Prostate gland (tissue), 2 donors: ENCODE measurements at regions not wholly inside any gene's neighbourhood (a gene's known extent, or its start where the extent isn't known, plus 50 kb on each side); places are given as distances from the start of the nearest gene placed in this dataset.

Experiments
- DNase-seq: peaks from one replicate; pipeline ENCODE4 v3.0.0-alpha.2; 2019; ENCODE audit warnings: low spot score
- H3K27ac ChIP-seq, 2 donors: fragments of 200-600 bp; sonication (generic); 2 replicates each; pipeline ENCODE4 v1.5.1; 2017 to 2019
- H3K27me3 ChIP-seq: fragments of 200-600 bp; sonication (generic); replicated peaks from 2 replicates; pipeline ENCODE4 v1.5.1; 2019; ENCODE audit not compliant: insufficient read depth
- H3K36me3 ChIP-seq, 2 donors: fragments of 200-600 bp; sonication (generic); 1 replicate in 1 of 2; 2 replicates in 1 of 2; pipeline versions ENCODE4 v1.5.1 to v1.8.1; 2017 to 2019
- H3K4me1 ChIP-seq: fragments of 200-600 bp; sonication (generic); replicated peaks from 2 replicates; pipeline ENCODE4 v1.5.1; 2019
- H3K4me3 ChIP-seq, 2 donors: fragments of 200-600 bp; sonication (generic); 2 replicates each; pipeline ENCODE4 v1.5.1; 2017 to 2019
- H3K9me3 ChIP-seq: fragments of 200-600 bp; sonication (generic); 2 replicates; pipeline ENCODE4 v1.5.1; 2017
- POLR2A ChIP-seq: fragments of 450-650 bp; IDR thresholded peaks from one replicate; pipeline ENCODE4 v1.6.1; 2016; ENCODE audit warnings: antibody characterized with exemption, mild to moderate bottlenecking
- POLR2AphosphoS5 ChIP-seq: sonication (generic); formaldehyde crosslinking; IDR thresholded peaks from one replicate; pipeline ENCODE4 v1.6.1; 2017; ENCODE audit warnings: antibody characterized with exemption
- WGBS: methylation state at CpG from one replicate; pipeline ENCODE4 v1.1.5; 2018; 5-methylcytosine and 5-hydroxymethylcytosine counted together
- intact Hi-C: fragments of 100-400 bp; cut with DNase I; formaldehyde crosslinking; loops from one replicate; pipeline ENCODE4 v1.14.2; 2022
- TF ChIP-seq, protein P1 (sequence below), 4 experiments: fragments of 200-600 bp in 2 of 4; fragments of 450-650 bp in 2 of 4; sonication (generic) in 2 of 4; IDR thresholded peaks; 1 replicate in 3 of 4; 2 replicates in 1 of 4; pipeline ENCODE4 v1.5.1; 2016 to 2019; ENCODE audit warnings: antibody characterized with exemption in 4 of 4, mild to moderate bottlenecking in 2 of 4, moderate library complexity in 2 of 4

DNA sequence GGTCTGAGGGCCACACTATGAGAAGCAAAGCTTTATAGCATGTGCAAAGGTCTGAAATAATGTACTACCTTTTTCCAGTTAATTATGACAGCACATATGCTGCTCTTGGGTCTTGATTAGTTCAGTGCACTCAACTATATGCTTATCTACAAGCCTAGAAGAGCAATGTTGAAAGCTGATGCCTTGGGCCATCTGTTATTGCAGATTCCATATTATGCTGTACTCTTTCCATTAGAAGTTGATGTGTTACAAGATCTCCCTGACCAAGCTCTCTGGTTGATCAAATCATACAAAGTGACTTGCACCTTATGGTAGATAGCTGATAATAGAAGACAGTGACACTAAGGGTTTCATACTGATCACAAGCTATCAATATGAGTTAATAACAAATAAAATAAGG lies 327.3 kb downstream of the FRK start:
- Histone ChIP-seq H3K27ac (no peak overlapping the region), H3K36me3 (no peaks in the 10 kb centered on the region), H3K4me1 (no peaks in the 10 kb centered on the region), H3K27me3 (no peaks in the 10 kb centered on the region), H3K9me3 (no peaks in the 10 kb centered on the region), H3K4me3 (no peak overlapping the region)
- no peak for DNase-seq
- TF ChIP-seq, protein P1, sequence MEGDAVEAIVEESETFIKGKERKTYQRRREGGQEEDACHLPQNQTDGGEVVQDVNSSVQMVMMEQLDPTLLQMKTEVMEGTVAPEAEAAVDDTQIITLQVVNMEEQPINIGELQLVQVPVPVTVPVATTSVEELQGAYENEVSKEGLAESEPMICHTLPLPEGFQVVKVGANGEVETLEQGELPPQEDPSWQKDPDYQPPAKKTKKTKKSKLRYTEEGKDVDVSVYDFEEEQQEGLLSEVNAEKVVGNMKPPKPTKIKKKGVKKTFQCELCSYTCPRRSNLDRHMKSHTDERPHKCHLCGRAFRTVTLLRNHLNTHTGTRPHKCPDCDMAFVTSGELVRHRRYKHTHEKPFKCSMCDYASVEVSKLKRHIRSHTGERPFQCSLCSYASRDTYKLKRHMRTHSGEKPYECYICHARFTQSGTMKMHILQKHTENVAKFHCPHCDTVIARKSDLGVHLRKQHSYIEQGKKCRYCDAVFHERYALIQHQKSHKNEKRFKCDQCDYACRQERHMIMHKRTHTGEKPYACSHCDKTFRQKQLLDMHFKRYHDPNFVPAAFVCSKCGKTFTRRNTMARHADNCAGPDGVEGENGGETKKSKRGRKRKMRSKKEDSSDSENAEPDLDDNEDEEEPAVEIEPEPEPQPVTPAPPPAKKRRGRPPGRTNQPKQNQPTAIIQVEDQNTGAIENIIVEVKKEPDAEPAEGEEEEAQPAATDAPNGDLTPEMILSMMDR (IDR thresholded peaks at IDR 0.05), result no peak
- TF ChIP-seq POLR2A, result no peak
- TF ChIP-seq POLR2AphosphoS5, result no peak
- intact Hi-C loops, result no loop called here

DNA sequence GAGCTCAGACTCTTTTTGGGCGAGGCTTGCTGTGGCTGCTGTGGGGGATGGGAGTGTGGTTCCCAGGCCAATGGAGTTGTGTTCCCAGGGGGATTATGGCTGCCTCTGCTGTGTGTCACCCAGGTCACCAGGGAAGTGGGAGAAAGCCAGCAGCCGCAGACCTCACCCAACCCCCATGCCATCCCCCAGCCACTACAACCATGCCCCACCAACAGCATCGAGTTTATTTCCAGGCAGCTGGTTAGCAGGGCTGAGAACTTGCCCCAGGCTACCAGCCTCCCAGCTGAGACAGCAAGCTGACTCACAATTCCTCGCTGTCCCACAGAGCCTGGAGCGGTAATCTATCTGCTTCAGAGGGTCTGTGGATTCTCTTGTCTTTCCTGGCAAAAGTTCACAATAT lies 331.7 kb downstream of the FRK start:
- no peak for DNase-seq
- H3K27me3 ChIP-seq, result no peaks in the 10 kb centered on the region
- no peak for TF ChIP-seq POLR2A
- TF ChIP-seq, protein P1 (IDR thresholded peaks at IDR 0.05), result no peak
- TF ChIP-seq POLR2AphosphoS5, result no peak
- no peaks in the 10 kb centered on the region for H3K9me3 ChIP-seq
- 86% methylated on average over 5 of the region's 5 CpGs for WGBS
- no peaks in the 10 kb centered on the region for H3K4me1 ChIP-seq
- intact Hi-C loops, result no loop called here
- no peak overlapping the region for H3K4me3 ChIP-seq
- H3K36me3 ChIP-seq, result no peaks in the 10 kb centered on the region
- H3K27ac ChIP-seq, result no peak overlapping the region

DNA sequence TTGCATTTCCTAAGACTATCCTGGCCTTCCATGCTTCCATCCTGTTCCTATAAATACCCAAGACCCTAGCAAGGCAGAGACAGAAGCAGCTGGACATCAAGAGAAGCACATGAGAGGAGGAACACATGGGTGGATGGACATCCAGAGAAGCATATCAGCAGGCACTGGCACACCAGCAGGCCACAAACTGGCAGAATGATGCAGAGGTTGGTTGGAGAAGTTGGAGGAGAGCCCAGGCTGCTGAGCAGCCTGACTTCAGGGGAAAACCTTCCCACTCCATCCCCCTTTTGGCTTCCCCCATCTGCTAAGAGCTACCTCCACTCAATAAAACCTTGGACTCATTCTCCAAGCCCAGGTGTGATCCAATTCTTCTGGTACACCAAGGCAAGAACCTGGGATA lies 332.5 kb downstream of the FRK start:
- Histone ChIP-seq H3K4me1 (no peaks in the 10 kb centered on the region), H3K27ac (no peak overlapping the region), H3K27me3 (no peaks in the 10 kb centered on the region), H3K4me3 (no peak overlapping the region), H3K36me3 (no peaks in the 10 kb centered on the region), H3K9me3 (no peaks in the 10 kb centered on the region)
- intact Hi-C loops, result no loop called here
- no peak for TF ChIP-seq POLR2AphosphoS5
- TF ChIP-seq, protein P1 (IDR thresholded peaks at IDR 0.05), result no peak
- TF ChIP-seq POLR2A, result no peak
- DNase-seq, result no peak

DNA sequence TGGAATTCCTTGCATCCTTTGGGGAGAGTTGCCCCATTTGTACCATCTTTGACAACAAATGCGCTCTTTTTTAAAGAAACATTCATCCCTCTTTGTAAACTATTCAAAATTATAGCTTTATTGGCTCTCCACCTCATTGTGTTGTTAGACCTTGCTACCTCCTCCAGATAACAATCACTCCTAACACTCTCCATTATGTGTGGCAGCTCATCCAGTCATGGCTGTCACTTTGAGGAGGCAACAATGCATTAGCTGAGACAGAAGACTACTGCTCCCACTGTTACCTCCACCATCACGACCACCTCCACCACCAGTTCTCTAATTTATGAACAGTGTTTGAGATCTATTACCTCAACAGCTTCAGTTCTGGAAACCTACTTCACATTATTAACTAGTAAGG lies 339.1 kb downstream of the FRK start:
- no peaks in the 10 kb centered on the region for H3K9me3 ChIP-seq
- H3K27me3 ChIP-seq, result no peaks in the 10 kb centered on the region
- TF ChIP-seq POLR2AphosphoS5 (no peak), POLR2A (no peak)
- TF ChIP-seq, protein P1 (IDR thresholded peaks at IDR 0.05), result no peak
- no peak for DNase-seq
- no peaks in the 10 kb centered on the region for H3K36me3 ChIP-seq
- no peaks in the 10 kb centered on the region for H3K4me1 ChIP-seq
- intact Hi-C loops, result no loop called here
- no peak overlapping the region for H3K27ac ChIP-seq
- WGBS, result 66% methylated on average over 2 of the region's 2 CpGs
- H3K4me3 ChIP-seq, result no peak overlapping the region

DNA sequence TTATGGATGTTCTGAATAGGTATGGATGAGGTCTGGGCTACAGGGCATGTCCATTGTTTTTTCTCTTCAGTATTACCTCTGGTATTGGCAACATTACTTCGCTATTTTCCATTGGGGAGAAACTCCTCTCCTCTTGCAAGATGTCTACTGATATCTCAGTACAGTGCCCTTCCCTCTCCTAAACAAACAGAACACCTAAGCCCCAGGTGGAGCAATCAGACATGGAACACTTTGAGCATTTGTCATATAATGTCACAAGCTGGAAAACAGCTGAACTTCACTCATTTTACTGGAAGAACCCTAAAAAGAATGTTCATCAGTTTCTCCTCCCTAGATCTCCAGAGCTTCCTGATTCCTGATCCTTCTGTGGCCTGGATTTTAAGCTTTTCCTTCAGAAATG lies 339.8 kb downstream of the FRK start:
- Histone ChIP-seq H3K9me3 (no peaks in the 10 kb centered on the region), H3K4me1 (no peaks in the 10 kb centered on the region), H3K36me3 (no peaks in the 10 kb centered on the region), H3K27me3 (no peaks in the 10 kb centered on the region), H3K4me3 (no peak overlapping the region), H3K27ac (no peak overlapping the region)
- no peak for DNase-seq
- intact Hi-C loops, result no loop called here
- TF ChIP-seq POLR2A (no peak), POLR2AphosphoS5 (no peak)
- TF ChIP-seq, protein P1 (IDR thresholded peaks at IDR 0.05), result no peak
- WGBS, result 91% methylated on average over 1 of the region's 1 CpG
